Kidney capillary endothelial cell (primary cell): ENCODE measurements at regions not wholly inside any gene's neighbourhood (a gene's known extent, or its start where the extent isn't known, plus 50 kb on each side); places are given as distances from the start of the nearest gene placed in this dataset.
"Not testable (repeated sequence)": the region's sequence is repeated elsewhere in the genome, so short reads cannot be mapped to it uniquely, and the experiment has no call there.

ENCODE experiments used
- DNase-seq: peaks from one replicate; pipeline ENCODE4 v3.0.0-alpha.2; 2018; ENCODE audit warnings: low spot score

GRCh38 chr7:28329661-28330363 is 82.5 kb upstream of the CREB5 start:
- no peak for DNase-seq

- DNase-seq: no peak
Measured at GRCh38 chr7:28330384-28331070, 81.8 kb upstream of the CREB5 start.

GRCh38 chr7:28332046-28332445 is 80.3 kb upstream of the CREB5 start:
- DNase-seq: no peak

GRCh38 chr7:28333548-28333947 is 78.8 kb upstream of the CREB5 start:
- DNase-seq: not testable (repeated sequence)

DNA sequence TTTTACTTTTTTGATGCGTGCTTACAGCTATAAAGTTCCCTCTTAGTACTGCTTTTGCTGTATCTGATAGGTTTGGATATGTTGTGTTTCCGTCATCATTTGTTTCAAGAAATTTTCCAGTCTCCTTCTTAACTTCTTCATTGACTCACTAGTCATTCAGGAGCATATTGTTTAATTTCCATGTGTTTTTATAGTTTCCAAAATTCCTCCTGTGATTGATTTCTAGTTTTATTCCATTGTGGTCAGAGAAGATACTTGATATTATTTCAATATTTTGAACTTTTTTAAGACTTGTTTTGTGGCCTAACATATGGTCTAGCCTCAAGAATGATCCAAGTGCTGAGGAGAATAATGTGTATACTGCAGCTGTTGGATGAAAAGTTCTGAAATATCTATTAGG is 75.5 kb upstream of the CREB5 start:
- no peak for DNase-seq

- DNase-seq: no peak
Measured at GRCh38 chr7:28338041-28338440, 74.3 kb upstream of the CREB5 start.

GRCh38 chr7:28343462-28343861 is 68.9 kb upstream of the CREB5 start:
- DNase-seq: no peak

DNA sequence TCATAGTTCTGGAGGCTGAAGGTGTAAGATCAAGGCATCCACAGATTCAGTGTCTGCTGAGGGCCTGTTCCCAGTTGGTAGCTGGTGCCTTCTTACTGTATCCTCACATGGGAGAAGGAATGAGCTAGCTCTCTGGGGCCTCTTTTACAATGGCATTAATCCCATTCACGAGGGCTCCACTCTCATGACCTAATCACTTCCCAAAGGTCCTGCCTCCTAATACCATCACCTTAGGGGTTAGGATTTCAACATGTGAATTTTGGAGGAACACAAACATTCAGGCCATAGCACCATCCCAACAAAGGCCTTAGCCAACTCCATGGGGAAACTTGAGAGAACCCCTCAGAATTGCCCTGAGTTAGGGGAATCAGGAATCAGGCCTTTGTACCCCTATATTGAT is 66.1 kb upstream of the CREB5 start:
- no peak for DNase-seq

DNA sequence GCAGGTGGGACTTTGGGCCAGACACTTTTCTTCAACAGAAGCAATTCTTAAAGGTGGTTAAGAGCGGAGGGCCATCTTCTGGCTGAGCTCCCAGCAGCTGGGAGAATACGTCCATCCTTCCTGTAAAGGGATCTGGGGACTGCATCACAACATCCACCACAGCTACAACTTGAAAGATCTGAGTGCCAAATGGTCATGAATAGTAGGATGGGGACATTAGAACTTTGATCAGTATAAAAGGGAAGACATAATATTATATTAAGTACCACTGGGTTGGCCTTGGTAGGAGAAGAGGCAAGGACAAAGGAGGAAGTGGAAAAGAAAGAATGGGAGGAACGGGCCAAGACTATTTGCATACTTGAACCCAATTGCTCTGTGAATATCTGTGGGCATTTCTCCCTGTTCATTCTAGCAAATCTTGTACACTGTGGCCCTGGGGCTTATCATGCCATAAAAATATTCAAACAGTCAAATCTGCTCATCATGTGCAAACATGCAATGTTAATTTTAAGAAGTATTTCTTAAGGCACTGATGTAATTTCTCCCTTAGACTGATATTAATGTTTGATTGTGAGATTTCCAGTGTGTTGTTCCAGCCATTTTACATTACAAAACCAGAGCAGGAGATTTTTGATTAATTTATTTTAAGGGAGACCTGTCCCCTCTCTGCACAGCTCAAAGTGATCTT is 65.5 kb upstream of the CREB5 start:
- DNase-seq: no peak

DNA sequence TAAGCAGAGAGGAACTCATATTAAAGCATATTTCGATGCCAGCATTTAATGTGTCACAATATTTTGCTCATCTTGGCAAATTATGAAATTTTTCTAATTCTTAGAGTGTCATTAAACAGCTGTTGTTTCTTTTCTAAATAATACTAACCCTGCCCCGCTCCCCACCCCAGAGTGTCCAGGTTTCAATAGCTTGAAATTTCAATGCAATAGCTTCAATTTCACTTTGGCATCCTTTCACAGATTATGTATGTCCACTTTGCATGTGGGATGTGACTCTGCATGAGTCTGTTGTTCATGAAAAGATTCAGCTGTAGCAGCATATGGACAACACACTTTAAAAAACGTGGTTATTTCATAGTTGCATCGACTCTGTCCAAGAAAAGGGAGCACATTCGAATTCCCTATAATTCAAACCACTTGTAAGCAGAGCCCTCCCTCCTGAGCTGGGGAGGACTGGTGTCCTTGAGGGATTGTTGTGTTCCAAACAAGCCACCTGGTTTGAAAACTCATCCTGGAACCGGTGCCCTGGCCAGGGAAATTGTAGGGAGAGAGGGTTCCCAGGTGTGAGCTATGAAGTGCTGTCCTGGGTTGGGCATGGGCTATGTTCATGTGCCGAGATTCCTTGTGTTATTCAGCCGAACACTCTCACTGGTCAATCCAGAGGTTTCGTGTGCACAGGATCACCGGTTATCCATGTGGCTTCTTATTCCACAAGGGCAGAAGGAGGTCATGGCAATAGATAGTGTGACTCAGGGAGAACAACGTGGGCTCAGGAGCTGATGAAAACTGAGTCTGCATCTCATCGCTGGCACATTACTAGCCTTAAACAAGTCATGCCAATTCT is 64.6 kb upstream of the CREB5 start:
- DNase-seq: no peak

DNA sequence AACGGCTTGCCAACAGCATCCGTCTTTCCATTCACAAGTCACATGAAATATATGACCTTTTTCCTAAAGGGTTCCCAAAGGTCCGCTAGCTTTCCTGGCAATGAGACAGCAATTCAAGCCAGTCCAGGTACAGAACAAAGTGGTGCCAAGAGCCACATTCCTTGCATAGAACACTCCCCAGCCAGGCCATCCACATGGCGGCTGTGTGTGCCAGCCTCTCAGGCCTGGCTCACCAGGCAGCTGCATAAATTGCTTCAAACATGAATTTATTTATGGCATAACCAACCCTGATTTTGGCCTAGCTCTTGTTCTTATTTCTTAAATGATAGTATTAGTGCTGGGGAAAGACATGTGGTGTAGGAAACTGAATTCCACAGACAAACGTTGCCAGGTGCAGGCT is 63.7 kb upstream of the CREB5 start:
- DNase-seq: no peak

DNA sequence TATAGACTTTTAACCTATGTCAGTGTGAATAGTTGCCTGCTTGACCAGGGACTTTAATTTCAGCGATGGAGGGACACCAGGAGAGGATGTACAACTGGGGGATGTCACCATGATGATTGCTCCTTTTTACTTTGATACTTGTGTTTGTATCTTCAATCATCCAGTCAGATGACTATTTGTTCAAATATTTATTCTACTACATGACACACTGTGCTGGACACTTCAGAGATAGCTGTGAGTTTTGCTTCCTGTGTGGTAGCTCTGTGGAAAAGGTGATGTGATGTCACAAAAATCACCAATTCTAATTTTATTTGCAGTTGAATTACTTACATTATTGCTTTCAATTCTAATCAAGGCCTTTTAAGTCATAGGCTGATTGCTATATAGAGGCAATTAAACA is 62.7 kb upstream of the CREB5 start:
- no peak for DNase-seq

DNA sequence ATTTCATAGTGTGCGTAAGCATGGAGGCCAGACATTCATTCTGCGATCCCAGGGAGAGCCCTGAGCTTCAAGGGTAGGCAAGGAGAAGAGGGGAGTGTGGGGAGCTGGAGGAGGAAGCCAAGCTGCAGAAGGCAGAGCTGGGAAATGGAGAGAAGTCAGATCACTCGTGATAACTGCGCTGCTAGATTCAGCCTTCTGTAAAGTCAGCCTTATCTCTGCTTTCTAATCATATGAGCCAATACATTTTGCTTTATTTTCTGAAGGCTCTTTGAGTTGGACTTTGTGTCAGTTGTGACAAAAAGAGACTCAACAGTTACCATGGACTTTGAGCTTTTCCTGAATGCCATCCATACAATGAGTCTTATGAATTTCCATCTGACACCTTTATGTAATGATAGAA is 61.7 kb upstream of the CREB5 start:
- no peak for DNase-seq

DNA sequence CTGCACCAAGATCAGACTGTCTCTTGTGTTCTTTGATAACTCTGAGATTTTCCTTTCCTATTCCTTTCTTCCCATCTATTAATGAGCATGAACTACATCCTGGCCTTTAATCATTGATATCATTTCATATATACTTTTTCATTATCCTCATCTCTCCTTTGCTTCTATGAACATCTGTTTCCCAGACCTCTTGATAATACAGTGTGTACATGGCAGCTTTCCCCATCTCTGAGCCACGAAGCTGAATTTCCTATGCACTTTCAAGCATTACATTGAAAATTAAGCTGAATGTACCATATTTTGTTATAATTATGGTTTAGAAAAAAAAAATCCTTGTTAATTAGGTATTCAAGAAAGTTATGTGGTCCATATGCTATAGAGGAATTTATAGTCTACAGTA is 60.9 kb upstream of the CREB5 start:
- no peak for DNase-seq

DNA sequence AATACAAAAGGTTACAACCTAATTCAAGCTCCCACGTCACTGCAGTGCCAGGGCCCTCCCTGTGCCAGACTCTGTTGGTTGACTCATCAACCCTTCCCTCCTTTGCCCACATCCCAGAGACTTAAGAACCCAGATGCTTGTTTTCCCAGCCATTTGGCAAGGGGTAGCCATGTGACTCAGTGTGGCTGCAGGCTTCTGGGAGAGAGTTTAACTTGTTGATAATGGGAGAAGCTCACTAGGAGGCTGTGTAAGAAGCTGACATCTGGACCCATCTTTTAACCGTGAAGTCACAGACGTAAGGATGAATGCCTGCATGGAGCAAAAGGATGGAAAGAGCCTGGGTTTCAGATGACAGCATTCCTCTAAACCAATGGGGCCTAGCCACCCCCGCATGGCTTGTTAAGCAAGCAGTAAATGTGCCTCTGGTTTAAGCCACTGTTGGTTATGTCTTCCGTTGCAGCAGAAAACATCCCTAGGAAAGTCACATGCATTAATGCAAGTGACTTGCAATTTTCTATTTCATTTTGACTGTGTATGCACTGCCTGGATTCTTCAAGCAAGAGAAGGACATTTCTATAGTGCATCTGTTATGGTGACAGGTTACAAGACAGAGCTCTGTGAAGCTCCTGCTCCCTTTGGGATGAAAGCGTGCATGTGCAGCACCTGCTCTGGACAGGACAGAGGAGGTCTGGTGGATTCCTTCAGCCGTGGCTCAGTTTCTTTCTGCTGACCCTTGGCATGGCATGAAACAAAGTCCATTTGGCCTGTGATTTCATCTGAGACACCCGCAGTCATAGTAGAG is 57.5 kb upstream of the CREB5 start:
- no peak for DNase-seq

DNA sequence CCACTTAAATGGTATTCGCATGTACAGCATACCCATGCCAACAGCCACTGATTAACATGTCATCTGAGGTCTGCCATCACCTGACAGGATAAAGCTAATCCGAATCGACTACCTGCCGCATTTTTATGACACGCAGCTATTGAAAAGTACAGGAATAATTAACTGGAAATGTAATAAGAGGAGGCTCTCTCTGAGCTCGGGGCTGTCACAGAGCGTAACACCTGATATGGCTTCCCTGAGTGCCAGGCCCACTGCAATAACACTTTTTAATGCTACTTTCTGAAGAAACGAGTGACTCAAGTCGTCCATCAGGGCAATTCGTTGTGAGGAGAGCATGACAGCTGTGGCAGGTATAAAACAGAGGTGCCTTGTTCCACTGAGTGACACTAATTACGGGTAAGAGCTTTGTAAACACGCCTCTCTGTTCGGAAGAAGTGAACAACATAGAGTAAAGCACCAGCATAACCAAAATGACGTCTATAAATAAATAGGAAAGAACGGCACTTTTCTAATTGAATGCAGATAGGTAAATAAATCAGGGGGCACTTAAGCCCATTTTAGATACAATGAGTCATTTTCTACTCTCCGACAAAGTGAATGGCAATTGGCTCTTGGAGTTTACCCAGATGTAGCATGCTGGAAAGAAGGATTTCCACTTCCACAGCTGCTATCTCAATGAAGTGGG is 56.5 kb upstream of the CREB5 start:
- DNase-seq: no peak

- DNase-seq: no peak
Measured at GRCh38 chr7:28356619-28357018, 55.7 kb upstream of the CREB5 start.

DNA sequence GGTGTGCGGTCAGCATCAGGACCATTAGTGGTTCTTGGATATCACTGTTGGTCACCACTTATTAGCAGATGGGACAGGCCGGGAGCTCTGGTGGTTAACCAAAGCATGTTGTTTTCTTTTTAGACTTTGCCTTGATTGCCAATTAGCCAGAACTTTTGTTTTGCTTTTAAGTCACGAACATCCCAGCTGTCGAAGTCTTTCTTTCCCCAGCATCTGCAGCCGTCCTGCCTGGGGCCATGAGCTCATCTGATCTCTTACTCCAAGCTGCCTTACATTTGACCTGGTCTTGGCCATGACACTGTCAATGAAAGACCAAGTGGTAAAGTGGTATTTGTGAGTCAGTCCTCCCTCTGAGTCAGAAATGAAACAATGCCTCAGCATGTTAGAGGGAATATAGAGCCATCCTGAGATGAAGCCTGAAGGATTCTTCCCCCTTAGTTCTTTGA is 53.9 kb upstream of the CREB5 start:
- DNase-seq: peak; percentile 72

DNA sequence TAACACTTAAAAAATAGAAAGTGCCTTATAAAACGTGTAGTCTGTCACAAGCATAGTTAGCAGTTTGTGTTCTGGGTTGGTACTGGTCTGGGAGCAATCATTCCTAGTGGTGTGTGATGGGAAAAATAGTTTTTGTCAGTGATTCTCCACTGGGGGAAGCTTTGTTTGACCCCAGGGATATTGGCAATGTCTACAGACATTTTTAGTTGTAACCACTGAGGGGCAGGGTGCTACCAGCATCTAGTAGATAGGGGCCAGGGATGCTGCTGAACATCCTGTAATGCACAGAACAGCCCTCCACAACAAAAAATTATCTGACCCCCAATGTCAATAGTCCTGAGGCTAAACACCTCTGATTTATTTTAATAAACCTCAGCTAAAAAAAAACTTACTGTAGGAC is 51.6 kb upstream of the CREB5 start:
- DNase-seq: no peak

DNA sequence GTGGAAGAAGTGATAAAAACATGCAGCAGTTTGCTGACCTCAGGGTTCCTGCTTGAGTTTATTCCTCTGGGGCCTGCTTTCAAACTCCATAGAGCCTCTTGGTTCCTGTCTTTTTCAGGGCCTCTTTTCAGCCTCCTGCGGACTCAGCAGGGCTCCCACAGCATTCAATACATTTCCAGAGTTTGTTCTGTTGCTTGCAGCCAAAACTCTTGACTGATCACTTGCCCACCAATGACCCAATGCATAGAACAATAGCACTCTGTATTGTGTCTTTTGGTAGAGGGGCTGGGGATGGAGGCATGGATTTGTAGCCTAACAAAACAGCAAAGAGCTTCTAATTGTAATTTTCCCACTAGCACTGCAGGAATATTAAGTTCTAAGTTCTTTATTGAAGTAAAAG is 50.8 kb upstream of the CREB5 start:
- DNase-seq: no peak

GRCh38 chr7:28362182-28362581 is 50.1 kb upstream of the CREB5 start:
- no peak for DNase-seq
